A549 (cell line): ENCODE measurements at regions not wholly inside any gene's neighbourhood (a gene's known extent, or its start where the extent isn't known, plus 50 kb on each side); places are given as distances from the start of the nearest gene placed in this dataset.

Source experiments
- ATAC-seq, 2 experiments: fragments of 200-7000 bp in 1 of 2; fragments of >200 bp in 1 of 2; cut with Nextera tagmentation in 1 of 2; cut with Tn5 transposase in 1 of 2; 3 replicates each; pipeline versions ENCODE4 v1.8.0 to v1.9.1; 2018 to 2020; ENCODE audit warnings: mild to moderate bottlenecking in 1 of 2, moderate library complexity in 1 of 2
- CTCF ChIA-PET: fragments of 300-600 bp; sonication (Branson Sonifier 250); formaldehyde crosslinking; extraction: SDS; loops from one replicate; lab custom pipeline; 2021; ENCODE audit warnings: antibody characterized with exemption, inconsistent platforms; lab: Yijun Ruan, JAX
- POLR2A ChIA-PET: fragments of 350-600 bp; formaldehyde crosslinking; extraction: SDS; loops from one replicate; lab custom pipeline; 2021; ENCODE audit warnings: antibody characterized with exemption, inconsistent platforms; lab: Yijun Ruan, JAX
- DNase-seq, 2 experiments: peaks; one replicate each; pipeline versions ENCODE4 v3.0.0 to v3.0.0-alpha.2; 2011 to 2016; ENCODE audit warnings: low read depth in 1 of 2, low spot score in 1 of 2
- FAIRE-seq: peaks from 2 replicates; lab custom pipeline; 2011; peaks lifted over from hg19 to GRCh38; lab: Jason Lieb, UNC
- H3K27ac ChIP-seq, 2 experiments: fragments of >200 bp; sonication (Bioruptor Twin); formaldehyde crosslinking; 3 replicates each; pipeline ENCODE4 v1.5.1; 2016 to 2017
- H3K4me1 ChIP-seq: fragments of >200 bp; sonication (Bioruptor Twin); formaldehyde crosslinking; 3 replicates; pipeline ENCODE4 v1.6.1; 2016
- H3K4me2 ChIP-seq: fragments of >200 bp; sonication (Bioruptor Twin); formaldehyde crosslinking; 3 replicates; pipeline ENCODE4 v1.6.1; 2016
- H3K4me3 ChIP-seq: fragments of >200 bp; sonication (Bioruptor Twin); formaldehyde crosslinking; 3 replicates; pipeline ENCODE4 v1.5.1; 2016
- H3K9me3 ChIP-seq: fragments of >200 bp; sonication (Bioruptor Twin); formaldehyde crosslinking; 3 replicates; pipeline ENCODE4 v1.6.1; 2016
- ATOH8 ChIP-seq: fragments of 250-450 bp; sonication (Bioruptor Pico); IDR thresholded peaks from 2 replicates; pipeline ENCODE4 v1.5.0; 2020; ENCODE audit warnings: low read depth, mild to moderate bottlenecking, moderate library complexity
- CEBPB ChIP-seq, 2 experiments: fragments of >200 bp in 1 of 2; sonication (Bioruptor Twin) in 1 of 2; formaldehyde crosslinking in 1 of 2; IDR thresholded peaks; 2 replicates each; pipeline ENCODE4 v1.6.1; 2012 to 2016
- CTCF ChIP-seq: fragments of >200 bp; sonication (Bioruptor Twin); formaldehyde crosslinking; IDR thresholded peaks from 3 replicates; pipeline ENCODE4 v1.5.1; 2016
- EHF ChIP-seq: fragments of 250-450 bp; sonication (Bioruptor Pico); IDR thresholded peaks from 2 replicates; pipeline ENCODE4 v1.5.0; 2020; ENCODE audit warnings: mild to moderate bottlenecking
- ELK1 ChIP-seq: fragments of 150-350 bp; IDR thresholded peaks from 2 replicates; pipeline ENCODE4 v1.6.1; 2014; ENCODE audit warnings: low read depth, mild to moderate bottlenecking, low read length
- FOSB ChIP-seq: fragments of 250-450 bp; sonication (Bioruptor Pico); IDR thresholded peaks from 2 replicates; pipeline ENCODE4 v1.5.0; 2020; ENCODE audit warnings: mild to moderate bottlenecking, moderate library complexity
- HES2 ChIP-seq: fragments of >200 bp; sonication (Bioruptor Twin); formaldehyde crosslinking; IDR thresholded peaks from 2 replicates; pipeline ENCODE4 v1.6.1; 2016
- JUN ChIP-seq, 2 experiments: fragments of >200 bp; sonication (Bioruptor Twin); formaldehyde crosslinking; IDR thresholded peaks; 2 replicates in 1 of 2; 3 replicates in 1 of 2; pipeline ENCODE4 v1.6.1; 2016 to 2017
- JUNB ChIP-seq: fragments of >200 bp; sonication (Bioruptor Twin); formaldehyde crosslinking; IDR thresholded peaks from 2 replicates; pipeline ENCODE4 v1.6.1; 2016
- KDM1A ChIP-seq: fragments of 200-600 bp; sonication (generic); IDR thresholded peaks from 2 replicates; pipeline ENCODE4 v1.6.1; 2016; ENCODE audit warnings: low read depth, mild to moderate bottlenecking
- KDM5A ChIP-seq: fragments of 200-600 bp; sonication (generic); IDR thresholded peaks from 2 replicates; pipeline ENCODE4 v1.6.1; 2016; ENCODE audit warnings: antibody characterized with exemption, mild to moderate bottlenecking
- MAFK ChIP-seq: fragments of 450-650 bp; IDR thresholded peaks from 2 replicates; pipeline ENCODE4 v1.6.1; 2014; ENCODE audit not compliant: partially characterized antibody
- MAX ChIP-seq: IDR thresholded peaks from 2 replicates; pipeline ENCODE4 v1.6.1; 2012
- MAZ ChIP-seq: fragments of 150-350 bp; IDR thresholded peaks from 2 replicates; pipeline ENCODE4 v1.6.1; 2014; ENCODE audit warnings: antibody characterized with exemption, low read depth, low read length, borderline replicate concordance
- NFE2L2 ChIP-seq: fragments of 150-350 bp; conservative IDR thresholded peaks from 2 replicates; pipeline ENCODE4 v1.6.1; 2014; ENCODE audit warnings: low read length
- NR3C1 ChIP-seq: fragments of >200 bp; sonication (Bioruptor Twin); formaldehyde crosslinking; IDR thresholded peaks from 3 replicates; pipeline ENCODE4 v1.6.1; 2017
- PHF8 ChIP-seq: fragments of 200-600 bp; sonication (generic); IDR thresholded peaks from 2 replicates; pipeline ENCODE4 v1.6.1; 2016; ENCODE audit warnings: low read depth, mild to moderate bottlenecking, antibody characterized with exemption, moderate library complexity, borderline replicate concordance
- POLR2AphosphoS2 ChIP-seq: conservative IDR thresholded peaks from 2 replicates; pipeline ENCODE4 v1.6.1; 2012; ENCODE audit warnings: low read length, improper control_type of control experiment, inconsistent platforms
- RAD21 ChIP-seq, 2 experiments: fragments of >200 bp in 1 of 2; sonication (Bioruptor Twin) in 1 of 2; formaldehyde crosslinking in 1 of 2; IDR thresholded peaks in 1 of 2; conservative IDR thresholded peaks in 1 of 2; 2 replicates in 1 of 2; 3 replicates in 1 of 2; pipeline ENCODE4 v1.6.1; 2012 to 2018; ENCODE audit warnings: inconsistent platforms in 1 of 2
- RARB ChIP-seq: fragments of 250-450 bp; sonication (Bioruptor Pico); IDR thresholded peaks from 2 replicates; pipeline ENCODE4 v1.8.0; 2021; ENCODE audit warnings: mild to moderate bottlenecking, moderate library complexity
- RNF2 ChIP-seq: fragments of 200-600 bp; sonication (generic); IDR thresholded peaks from 2 replicates; pipeline ENCODE4 v1.6.1; 2016; ENCODE audit warnings: low read depth, mild to moderate bottlenecking, antibody characterized with exemption, moderate library complexity, borderline replicate concordance
- SMC3 ChIP-seq: fragments of >200 bp; sonication (Bioruptor Twin); formaldehyde crosslinking; IDR thresholded peaks from 3 replicates; pipeline ENCODE4 v1.6.1; 2018; ENCODE audit warnings: inconsistent platforms
- TP53 ChIP-seq: fragments of 250-450 bp; sonication (Bioruptor Pico); IDR thresholded peaks from 2 replicates; pipeline ENCODE4 v1.5.0; 2021; ENCODE audit warnings: mild to moderate bottlenecking, moderate library complexity
- ZFP36 ChIP-seq: fragments of 450-650 bp; IDR thresholded peaks from 2 replicates; pipeline ENCODE4 v1.6.1; 2014; ENCODE audit warnings: borderline replicate concordance; ENCODE audit not compliant: partially characterized antibody
- WGBS: methylation state at CpG from one replicate; pipeline ENCODE4 v1.1.6; 2017; ENCODE audit errors: missing lambda C conversion rate; 5-methylcytosine and 5-hydroxymethylcytosine counted together

- Histone ChIP-seq H3K4me2 (peak overlapping the region; percentile 88), H3K4me3 (peak overlapping the region; percentile 28; the same call in 2 of the 3 replicates)
Measured at GRCh38 chr20:59403261-59403961, 103.0 kb downstream of the EDN3 start.

GRCh38 chr20:59403962-59404314, 103.5 kb downstream of the EDN3 start:
- FAIRE-seq (no peak), ATAC-seq (no peak; a peak in 1 of 6 replicates), DNase-seq (no peak)
- no peak for TF ChIP-seq MAFK
- TF ChIP-seq KDM5A, result peak; percentile 16; the same call in 1 of the 2 replicates
- Histone ChIP-seq H3K4me1 (peaks cover 22% of the 10 kb centered on the region), H3K27ac (peak overlapping the region; percentile 79 to 80; a peak in 5 of 6 replicates), H3K9me3 (no peaks in the 10 kb centered on the region), H3K4me2 (peak overlapping the region; percentile 88), H3K4me3 (peak overlapping the region; percentile 28; the same call in 2 of the 3 replicates)
- POLR2A ChIA-PET, result no interaction called here
- CTCF ChIA-PET, result interaction anchor here (0.6 to 3.4 kb wide), 87 partner anchors 9 to 1397 kb away, joined by 3 to 37 read pairs (median 4); no protein-coding TSS in a partner anchor
- WGBS, result 46% methylated on average over 7 of the region's 9 CpGs

More at GRCh38 chr20:59403261-59403961, 103.0 kb downstream of the EDN3 start:
- POLR2A ChIA-PET, result no interaction called here
- FAIRE-seq (no peak), ATAC-seq (peak; percentile 75 to 93; a peak in 4 of 6 replicates), DNase-seq (peak; percentile 29 to 75)
- TF ChIP-seq KDM5A (peak; percentile 65; the same call in 1 of the 2 replicates), JUN (IDR thresholded peaks at IDR 0.05) (no peak), CTCF (peak; percentile 94), RAD21 (conservative IDR thresholded peaks at IDR 0.05 in 1 of 2, IDR thresholded peaks at IDR 0.05 in 1 of 2) (peak; percentile 92 to 99), SMC3 (peak; percentile 96)
- peak overlapping the region; percentile 79 to 80 for H3K27ac ChIP-seq
- H3K4me1 ChIP-seq, result peaks cover 27% of the 10 kb centered on the region
- 45% methylated on average over 16 of the region's 46 CpGs for WGBS
- CTCF ChIA-PET, result interaction anchor here (0.6 to 3.4 kb wide), 89 partner anchors 9 to 1396 kb away, joined by 3 to 37 read pairs (median 4); no protein-coding TSS in a partner anchor
- H3K9me3 ChIP-seq, result no peaks in the 10 kb centered on the region

- H3K4me2 ChIP-seq, result no peak overlapping the region
- TF ChIP-seq ATOH8 (CRISPR knock-in tag) (no peak), FOSB (CRISPR knock-in tag) (no peak), ELK1 (no peak), POLR2AphosphoS2 (no peak), MAZ (no peak), RNF2 (no peak), CEBPB (IDR thresholded peaks at IDR 0.05) (no peak), JUNB (no peak), TP53 (CRISPR knock-in tag) (no peak), SMC3 (no peak), ZFP36 (no peak), HES2 (no peak), RARB (CRISPR knock-in tag) (no peak), EHF (CRISPR knock-in tag) (no peak), NFE2L2 (no peak), MAX (no peak), PHF8 (no peak), NR3C1 (no peak), KDM1A (no peak)
- TF ChIP-seq, all 56 proteins: peak for 0
- ChIA-PET POLR2A (no interaction called here), CTCF (interaction anchor here (0.8 to 3.4 kb wide), 45 partner anchors 8 to 1397 kb away, joined by 3 to 37 read pairs (median 5); no protein-coding TSS in a partner anchor)
- no peak for DNase-seq
- Histone ChIP-seq H3K27ac (no peak overlapping the region), H3K4me3 (no peak overlapping the region), H3K4me1 (peaks cover 21% of the 10 kb centered on the region), H3K9me3 (no peaks in the 10 kb centered on the region)
- 77% methylated on average over 12 of the region's 12 CpGs for WGBS
- ATAC-seq, result no peak
- FAIRE-seq, result no peak
Measured at GRCh38 chr20:59404749-59405148, 104.3 kb downstream of the EDN3 start.
